ENCODE measurements at regions not wholly inside any gene's neighbourhood (a gene's known extent, or its start where the extent isn't known, plus 50 kb on each side); places are given as distances from the start of the nearest gene placed in this dataset.

DNA sequence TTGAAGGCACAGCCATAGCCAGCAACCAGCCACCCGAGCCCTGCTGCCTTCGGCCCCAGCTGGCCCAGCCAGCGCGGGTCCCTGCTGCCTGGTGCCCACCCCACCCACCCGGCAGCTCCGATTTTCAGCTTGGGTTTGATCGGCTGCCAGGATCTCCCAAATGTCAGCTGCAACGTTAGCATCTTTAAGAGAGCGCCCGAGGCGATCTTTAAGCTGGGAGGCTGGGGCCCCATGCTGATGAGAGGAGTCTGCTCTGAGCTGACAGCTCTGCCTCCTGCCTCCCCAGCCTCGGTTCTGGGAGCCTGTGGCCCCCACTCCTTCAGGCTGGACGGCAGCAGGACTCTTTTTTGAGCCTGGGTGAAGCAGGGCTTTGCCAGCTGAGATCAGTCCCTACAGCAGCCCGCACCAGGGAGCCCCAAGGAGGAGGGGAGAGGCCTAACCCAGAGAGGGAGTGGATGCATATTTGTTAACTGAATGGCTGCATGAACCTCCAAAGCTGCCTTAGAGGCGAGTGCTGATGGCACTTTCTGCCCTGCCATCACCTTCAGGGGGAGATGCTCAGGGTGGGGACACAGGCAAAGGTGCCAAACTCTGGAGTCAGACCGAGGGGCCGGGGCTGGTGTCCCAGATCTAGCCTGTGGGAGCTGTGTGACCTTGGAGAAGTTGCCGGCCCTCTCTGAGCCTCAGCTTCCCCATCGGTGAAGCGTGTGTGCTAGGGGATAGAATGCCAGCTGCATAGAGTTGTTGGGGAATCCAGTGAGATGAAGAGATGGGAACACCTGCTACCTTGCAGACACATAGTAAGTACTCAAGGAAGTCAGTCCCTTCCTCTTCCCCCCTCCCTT lies 165.5 kb downstream of the C9orf50 start:
- H3K4me1 ChIP-seq = peaks cover 9 to 15% (median 13%) of the 10 kb centered on the region in 3 donors
- no peaks in the 10 kb centered on the region for H3K9me3 ChIP-seq
- intact Hi-C loops (cut with DNase I) = no loop called here
- H3K4me3 ChIP-seq = no peak overlapping the region
- no peaks in the 10 kb centered on the region for H3K27me3 ChIP-seq
- DNase-seq (no peak), FAIRE-seq (no peak), ATAC-seq (no peak)
- TF ChIP-seq, protein P1, sequence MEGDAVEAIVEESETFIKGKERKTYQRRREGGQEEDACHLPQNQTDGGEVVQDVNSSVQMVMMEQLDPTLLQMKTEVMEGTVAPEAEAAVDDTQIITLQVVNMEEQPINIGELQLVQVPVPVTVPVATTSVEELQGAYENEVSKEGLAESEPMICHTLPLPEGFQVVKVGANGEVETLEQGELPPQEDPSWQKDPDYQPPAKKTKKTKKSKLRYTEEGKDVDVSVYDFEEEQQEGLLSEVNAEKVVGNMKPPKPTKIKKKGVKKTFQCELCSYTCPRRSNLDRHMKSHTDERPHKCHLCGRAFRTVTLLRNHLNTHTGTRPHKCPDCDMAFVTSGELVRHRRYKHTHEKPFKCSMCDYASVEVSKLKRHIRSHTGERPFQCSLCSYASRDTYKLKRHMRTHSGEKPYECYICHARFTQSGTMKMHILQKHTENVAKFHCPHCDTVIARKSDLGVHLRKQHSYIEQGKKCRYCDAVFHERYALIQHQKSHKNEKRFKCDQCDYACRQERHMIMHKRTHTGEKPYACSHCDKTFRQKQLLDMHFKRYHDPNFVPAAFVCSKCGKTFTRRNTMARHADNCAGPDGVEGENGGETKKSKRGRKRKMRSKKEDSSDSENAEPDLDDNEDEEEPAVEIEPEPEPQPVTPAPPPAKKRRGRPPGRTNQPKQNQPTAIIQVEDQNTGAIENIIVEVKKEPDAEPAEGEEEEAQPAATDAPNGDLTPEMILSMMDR (IDR thresholded peaks at IDR 0.05) = no peak
- WGBS, 2 donors = 70 to 73% methylated on average over 20 of the region's 20 CpGs
- no peaks in the 10 kb centered on the region for H3K36me3 ChIP-seq
- no peak overlapping the region for H3K27ac ChIP-seq

- TF ChIP-seq, protein P1 (IDR thresholded peaks at IDR 0.05) = no peak
- peaks cover 4 to 10% (median 8%) of the 10 kb centered on the region in 3 donors for H3K4me1 ChIP-seq
- FAIRE-seq = no peak
- 90 to 92% methylated on average over 7 to 8 of the region's 8 CpGs for WGBS, 2 donors
- no peak for DNase-seq
- no peak overlapping the region for H3K4me3 ChIP-seq
- H3K36me3 ChIP-seq = no peaks in the 10 kb centered on the region
- H3K27me3 ChIP-seq = no peaks in the 10 kb centered on the region
- ATAC-seq = no peak
- H3K27ac ChIP-seq = no peak overlapping the region
- intact Hi-C loops (cut with DNase I) = no loop called here
- no peaks in the 10 kb centered on the region for H3K9me3 ChIP-seq
These were observed 166.3 kb downstream of the C9orf50 start for GRCh38 chr9:129454467-129455067.

DNA sequence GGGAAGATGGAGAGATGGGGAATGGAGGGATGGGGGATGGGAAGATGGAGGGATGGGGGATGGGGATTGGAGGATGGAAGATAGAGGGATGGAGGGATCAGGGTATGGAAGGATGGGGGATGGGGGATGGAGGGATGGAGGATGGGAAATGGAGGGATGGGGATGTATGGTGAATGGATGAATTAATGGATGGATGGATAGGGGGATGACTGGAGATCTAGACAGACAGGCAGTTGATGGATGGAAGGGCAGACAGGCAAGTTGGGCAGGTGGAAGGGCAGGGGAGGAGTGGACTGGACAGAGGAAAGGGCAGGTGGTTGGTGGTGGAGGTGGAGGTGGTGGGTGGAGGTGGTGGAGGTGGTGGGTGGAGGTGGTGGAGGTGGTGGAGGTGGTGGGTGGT lies 167.2 kb downstream of the C9orf50 start:
- intact Hi-C loops (cut with DNase I) = no loop called here
- ATAC-seq (no peak), DNase-seq (no peak), FAIRE-seq (no peak)
- no peaks in the 10 kb centered on the region for H3K9me3 ChIP-seq
- H3K36me3 ChIP-seq = no peaks in the 10 kb centered on the region
- no peaks in the 10 kb centered on the region for H3K27me3 ChIP-seq
- H3K27ac ChIP-seq = no peak overlapping the region
- H3K4me3 ChIP-seq = no peak overlapping the region
- H3K4me1 ChIP-seq = peaks cover 0 to 2% (median 0%) of the 10 kb centered on the region in 3 donors
- TF ChIP-seq, protein P1 (IDR thresholded peaks at IDR 0.05) = no peak

- Histone ChIP-seq H3K4me3 (no peak overlapping the region), H3K36me3 (no peaks in the 10 kb centered on the region), H3K9me3 (no peaks in the 10 kb centered on the region), H3K27ac (peak overlapping the region in 1 of 4 donors; percentile 23), H3K27me3 (no peaks in the 10 kb centered on the region), H3K4me1 (no peaks in the 10 kb centered on the region)
- WGBS, 2 donors = 82 to 83% methylated on average over 10 of the region's 10 CpGs
- DNase-seq (no peak), ATAC-seq (no peak), FAIRE-seq (no peak)
- TF ChIP-seq, protein P1 (IDR thresholded peaks at IDR 0.05) = no peak
- intact Hi-C loops (cut with DNase I) = no loop called here
These were observed 169.2 kb downstream of the C9orf50 start for GRCh38 chr9:129451669-129452068.
